A549 (cell line): ENCODE measurements at regions not wholly inside any gene's neighbourhood (a gene's known extent, or its start where the extent isn't known, plus 50 kb on each side); places are given as distances from the start of the nearest gene placed in this dataset.

Experiments
- ATAC-seq, 2 experiments: fragments of 200-7000 bp in 1 of 2; fragments of >200 bp in 1 of 2; cut with Nextera tagmentation in 1 of 2; cut with Tn5 transposase in 1 of 2; 3 replicates each; pipeline versions ENCODE4 v1.8.0 to v1.9.1; 2018 to 2020; ENCODE audit warnings: mild to moderate bottlenecking in 1 of 2, moderate library complexity in 1 of 2
- CTCF ChIA-PET: fragments of 300-600 bp; sonication (Branson Sonifier 250); formaldehyde crosslinking; extraction: SDS; loops from one replicate; lab custom pipeline; 2021; ENCODE audit warnings: antibody characterized with exemption, inconsistent platforms; lab: Yijun Ruan, JAX
- POLR2A ChIA-PET: fragments of 350-600 bp; formaldehyde crosslinking; extraction: SDS; loops from one replicate; lab custom pipeline; 2021; ENCODE audit warnings: antibody characterized with exemption, inconsistent platforms; lab: Yijun Ruan, JAX
- DNase-seq, 2 experiments: peaks; one replicate each; pipeline versions ENCODE4 v3.0.0 to v3.0.0-alpha.2; 2011 to 2016; ENCODE audit warnings: low read depth in 1 of 2, low spot score in 1 of 2
- FAIRE-seq: peaks from 2 replicates; lab custom pipeline; 2011; peaks lifted over from hg19 to GRCh38; lab: Jason Lieb, UNC
- H3K27ac ChIP-seq, 2 experiments: fragments of >200 bp; sonication (Bioruptor Twin); formaldehyde crosslinking; 3 replicates each; pipeline ENCODE4 v1.5.1; 2016 to 2017
- H3K4me1 ChIP-seq: fragments of >200 bp; sonication (Bioruptor Twin); formaldehyde crosslinking; 3 replicates; pipeline ENCODE4 v1.6.1; 2016
- H3K4me2 ChIP-seq: fragments of >200 bp; sonication (Bioruptor Twin); formaldehyde crosslinking; 3 replicates; pipeline ENCODE4 v1.6.1; 2016
- H3K4me3 ChIP-seq: fragments of >200 bp; sonication (Bioruptor Twin); formaldehyde crosslinking; 3 replicates; pipeline ENCODE4 v1.5.1; 2016
- H3K9me3 ChIP-seq: fragments of >200 bp; sonication (Bioruptor Twin); formaldehyde crosslinking; 3 replicates; pipeline ENCODE4 v1.6.1; 2016
- ATOH8 ChIP-seq: fragments of 250-450 bp; sonication (Bioruptor Pico); IDR thresholded peaks from 2 replicates; pipeline ENCODE4 v1.5.0; 2020; ENCODE audit warnings: low read depth, mild to moderate bottlenecking, moderate library complexity
- BHLHE40 ChIP-seq: IDR thresholded peaks from 2 replicates; pipeline ENCODE4 v1.6.1; 2012; ENCODE audit warnings: low read depth, low read length, inconsistent platforms
- CBX2 ChIP-seq: fragments of 200-600 bp; sonication (generic); IDR thresholded peaks from 2 replicates; pipeline ENCODE4 v1.6.1; 2016; ENCODE audit warnings: low read depth, mild to moderate bottlenecking, borderline replicate concordance
- CEBPB ChIP-seq, 2 experiments: fragments of >200 bp in 1 of 2; sonication (Bioruptor Twin) in 1 of 2; formaldehyde crosslinking in 1 of 2; IDR thresholded peaks; 2 replicates each; pipeline ENCODE4 v1.6.1; 2012 to 2016
- CHD4 ChIP-seq: fragments of 200-600 bp; sonication (generic); IDR thresholded peaks from 2 replicates; pipeline ENCODE4 v1.6.1; 2016; ENCODE audit warnings: antibody characterized with exemption, mild to moderate bottlenecking, borderline replicate concordance
- EHF ChIP-seq: fragments of 250-450 bp; sonication (Bioruptor Pico); IDR thresholded peaks from 2 replicates; pipeline ENCODE4 v1.5.0; 2020; ENCODE audit warnings: mild to moderate bottlenecking
- EHMT2 ChIP-seq: fragments of 200-600 bp; sonication (generic); IDR thresholded peaks from 2 replicates; pipeline ENCODE4 v1.6.1; 2016; ENCODE audit warnings: antibody characterized with exemption, low read depth, mild to moderate bottlenecking, moderate library complexity
- ESRRA ChIP-seq: fragments of 150-350 bp; IDR thresholded peaks from 2 replicates; pipeline ENCODE4 v1.6.1; 2014; ENCODE audit warnings: mild to moderate bottlenecking, low read length, borderline replicate concordance
- FOSB ChIP-seq: fragments of 250-450 bp; sonication (Bioruptor Pico); IDR thresholded peaks from 2 replicates; pipeline ENCODE4 v1.5.0; 2020; ENCODE audit warnings: mild to moderate bottlenecking, moderate library complexity
- HDAC2 ChIP-seq: fragments of 200-600 bp; sonication (generic); IDR thresholded peaks from 2 replicates; pipeline ENCODE4 v1.6.1; 2016
- HES2 ChIP-seq: fragments of >200 bp; sonication (Bioruptor Twin); formaldehyde crosslinking; IDR thresholded peaks from 2 replicates; pipeline ENCODE4 v1.6.1; 2016
- HEYL ChIP-seq: fragments of 250-450 bp; sonication (Bioruptor Pico); IDR thresholded peaks from 2 replicates; pipeline ENCODE4 v1.8.0; 2021; ENCODE audit warnings: mild to moderate bottlenecking, moderate library complexity
- HMGXB4 ChIP-seq: fragments of 250-450 bp; sonication (Bioruptor Pico); IDR thresholded peaks from 2 replicates; pipeline ENCODE4 v1.5.0; 2021; ENCODE audit warnings: mild to moderate bottlenecking, moderate library complexity, borderline replicate concordance
- HOXA7 ChIP-seq: fragments of 250-450 bp; sonication (Bioruptor Pico); IDR thresholded peaks from 2 replicates; pipeline ENCODE4 v1.5.0; 2020; ENCODE audit warnings: mild to moderate bottlenecking, moderate library complexity
- JUNB ChIP-seq: fragments of >200 bp; sonication (Bioruptor Twin); formaldehyde crosslinking; IDR thresholded peaks from 2 replicates; pipeline ENCODE4 v1.6.1; 2016
- KDM5A ChIP-seq: fragments of 200-600 bp; sonication (generic); IDR thresholded peaks from 2 replicates; pipeline ENCODE4 v1.6.1; 2016; ENCODE audit warnings: antibody characterized with exemption, mild to moderate bottlenecking
- MAFK ChIP-seq: fragments of 450-650 bp; IDR thresholded peaks from 2 replicates; pipeline ENCODE4 v1.6.1; 2014; ENCODE audit not compliant: partially characterized antibody
- MAX ChIP-seq: IDR thresholded peaks from 2 replicates; pipeline ENCODE4 v1.6.1; 2012
- NFE2L2 ChIP-seq: fragments of 150-350 bp; conservative IDR thresholded peaks from 2 replicates; pipeline ENCODE4 v1.6.1; 2014; ENCODE audit warnings: low read length
- NPAS2 ChIP-seq: fragments of 250-450 bp; sonication (Bioruptor Pico); IDR thresholded peaks from 2 replicates; pipeline ENCODE4 v1.8.0; 2022; ENCODE audit warnings: mild to moderate bottlenecking, moderate library complexity, borderline replicate concordance
- PBX3 ChIP-seq: IDR thresholded peaks from 2 replicates; pipeline ENCODE4 v1.6.1; 2012
- POLR2A ChIP-seq: IDR thresholded peaks from 2 replicates; pipeline ENCODE4 v1.6.1; 2012; ENCODE audit warnings: mild to moderate bottlenecking, low read length
- POLR2AphosphoS2 ChIP-seq: conservative IDR thresholded peaks from 2 replicates; pipeline ENCODE4 v1.6.1; 2012; ENCODE audit warnings: low read length, improper control_type of control experiment, inconsistent platforms
- TFCP2L1 ChIP-seq: fragments of 250-450 bp; sonication (Bioruptor Pico); IDR thresholded peaks from 2 replicates; pipeline ENCODE4 v1.5.0; 2021; ENCODE audit warnings: mild to moderate bottlenecking
- USF2 ChIP-seq: fragments of 450-650 bp; IDR thresholded peaks from 2 replicates; pipeline ENCODE4 v1.6.1; 2014; ENCODE audit warnings: antibody characterized with exemption
- WGBS: methylation state at CpG from one replicate; pipeline ENCODE4 v1.1.6; 2017; ENCODE audit errors: missing lambda C conversion rate; 5-methylcytosine and 5-hydroxymethylcytosine counted together

GRCh38 chr14:87579036-87579435 lies 413.9 kb downstream of the GALC start:
- ChIA-PET POLR2A (no interaction called here), CTCF (no interaction called here)
- no peak overlapping the region for H3K27ac ChIP-seq
- no peaks in the 10 kb centered on the region for H3K4me1 ChIP-seq
- H3K4me2 ChIP-seq = no peak overlapping the region
- TF ChIP-seq USF2 = no peak
- no peak for TF ChIP-seq FOSB (CRISPR knock-in tag)
- TF ChIP-seq PBX3 = no peak
- TF ChIP-seq JUNB = no peak
- no peak for TF ChIP-seq CHD4
- no peak for TF ChIP-seq ATOH8 (CRISPR knock-in tag)
- no peak for FAIRE-seq
- ATAC-seq = no peak
- no peaks in the 10 kb centered on the region for H3K9me3 ChIP-seq
- no peak overlapping the region for H3K4me3 ChIP-seq
- DNase-seq = no peak
- 4% methylated on average over 2 of the region's 2 CpGs for WGBS

GRCh38 chr14:87575378-87575777 lies 417.6 kb downstream of the GALC start:
- POLR2A ChIA-PET = no interaction called here

DNA sequence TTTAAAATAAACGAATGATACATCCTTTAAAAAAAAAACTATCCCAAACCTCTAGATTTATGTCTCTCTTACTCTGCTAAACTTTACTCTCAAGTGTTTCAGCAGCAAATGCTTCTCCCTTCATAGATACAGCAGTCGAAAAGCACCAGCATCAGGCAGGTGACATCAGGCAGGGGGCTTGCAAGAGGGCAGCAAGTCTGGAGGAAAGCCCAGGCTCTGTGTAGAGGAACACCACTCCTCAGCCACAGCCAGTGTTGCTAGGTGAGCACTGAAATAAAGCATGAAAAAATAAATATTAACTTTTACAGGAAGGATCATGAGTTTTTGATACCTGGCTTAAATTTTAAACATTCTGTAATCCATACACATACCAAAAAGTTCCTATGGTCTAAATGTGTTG lies 419.4 kb downstream of the GALC start:
- Histone ChIP-seq H3K4me1 (no peaks in the 10 kb centered on the region), H3K4me2 (no peak overlapping the region)
- WGBS = 1% methylated on average over 2 of the region's 2 CpGs
- TF ChIP-seq BHLHE40 (no peak), HES2 (no peak), CEBPB (IDR thresholded peaks at IDR 0.05) (no peak), KDM5A (no peak), NPAS2 (no peak), POLR2A (no peak), EHMT2 (no peak), TFCP2L1 (CRISPR knock-in tag) (no peak)
- TF ChIP-seq, all 56 proteins: peak for 0
- no peak for FAIRE-seq
- no peak for DNase-seq
- CTCF ChIA-PET = no interaction called here
- Histone ChIP-seq H3K9me3 (no peaks in the 10 kb centered on the region), H3K27ac (no peak overlapping the region), H3K4me3 (no peak overlapping the region)
- POLR2A ChIA-PET = no interaction called here
- ATAC-seq = no peak

More at GRCh38 chr14:87575378-87575777, 417.6 kb downstream of the GALC start:
- no peak for DNase-seq
- CTCF ChIA-PET = no interaction called here
- WGBS = 17% methylated on average over 6 of the region's 6 CpGs
- TF ChIP-seq HOXA7 (CRISPR knock-in tag) (no peak), MAX (no peak), EHF (no peak), CBX2 (no peak), HMGXB4 (no peak), POLR2AphosphoS2 (no peak), MAFK (no peak), HEYL (no peak), HDAC2 (no peak), NFE2L2 (no peak), ESRRA (no peak)
- no peak for FAIRE-seq
- no peaks in the 10 kb centered on the region for H3K9me3 ChIP-seq
- H3K4me3 ChIP-seq = no peak overlapping the region
- ATAC-seq = no peak
- no peak overlapping the region for H3K4me2 ChIP-seq
- no peak overlapping the region for H3K27ac ChIP-seq
- H3K4me1 ChIP-seq = no peaks in the 10 kb centered on the region
